ENCODE measurements at regions not wholly inside any gene's neighbourhood (a gene's known extent, or its start where the extent isn't known, plus 50 kb on each side); places are given as distances from the start of the nearest gene placed in this dataset.

DNA sequence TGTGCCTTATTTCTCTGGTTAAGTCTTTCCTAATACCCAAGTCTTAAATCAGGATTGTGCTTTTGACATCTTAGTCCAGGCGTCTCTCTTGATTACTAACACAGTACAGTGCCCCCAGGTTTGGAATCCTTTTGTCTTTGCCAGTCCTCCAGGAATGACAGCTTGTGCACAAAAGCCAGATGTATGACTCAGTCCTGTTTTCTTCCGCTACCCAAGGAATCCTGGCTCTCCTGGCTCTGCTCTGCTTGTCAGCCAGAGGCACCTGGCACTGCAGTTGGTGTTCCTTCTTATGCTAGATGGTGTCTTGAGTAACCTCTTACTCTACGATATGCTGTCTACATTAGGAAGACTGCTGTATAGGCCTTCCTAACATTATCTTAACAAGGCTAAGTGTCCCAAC lies 728.2 kb upstream of the NECTIN3 start:
- H3K27ac ChIP-seq (replicated peaks) = no peak overlapping the region
- intact Hi-C loops (cut with micrococcal nuclease) = no loop called here
- TF ChIP-seq, protein P1, sequence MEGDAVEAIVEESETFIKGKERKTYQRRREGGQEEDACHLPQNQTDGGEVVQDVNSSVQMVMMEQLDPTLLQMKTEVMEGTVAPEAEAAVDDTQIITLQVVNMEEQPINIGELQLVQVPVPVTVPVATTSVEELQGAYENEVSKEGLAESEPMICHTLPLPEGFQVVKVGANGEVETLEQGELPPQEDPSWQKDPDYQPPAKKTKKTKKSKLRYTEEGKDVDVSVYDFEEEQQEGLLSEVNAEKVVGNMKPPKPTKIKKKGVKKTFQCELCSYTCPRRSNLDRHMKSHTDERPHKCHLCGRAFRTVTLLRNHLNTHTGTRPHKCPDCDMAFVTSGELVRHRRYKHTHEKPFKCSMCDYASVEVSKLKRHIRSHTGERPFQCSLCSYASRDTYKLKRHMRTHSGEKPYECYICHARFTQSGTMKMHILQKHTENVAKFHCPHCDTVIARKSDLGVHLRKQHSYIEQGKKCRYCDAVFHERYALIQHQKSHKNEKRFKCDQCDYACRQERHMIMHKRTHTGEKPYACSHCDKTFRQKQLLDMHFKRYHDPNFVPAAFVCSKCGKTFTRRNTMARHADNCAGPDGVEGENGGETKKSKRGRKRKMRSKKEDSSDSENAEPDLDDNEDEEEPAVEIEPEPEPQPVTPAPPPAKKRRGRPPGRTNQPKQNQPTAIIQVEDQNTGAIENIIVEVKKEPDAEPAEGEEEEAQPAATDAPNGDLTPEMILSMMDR (IDR thresholded peaks at IDR 0.05; ENCODE audit: borderline replicate concordance) = no peak
- no peaks in the 10 kb centered on the region for H3K27me3 ChIP-seq (ENCODE audit: low read depth)
- no peaks in the 10 kb centered on the region for H3K9me3 ChIP-seq (replicated peaks)
- no peaks in the 10 kb centered on the region for H3K36me3 ChIP-seq
- no peak for DNase-seq
- H3K4me3 ChIP-seq = no peak overlapping the region
- no peaks in the 10 kb centered on the region for H3K4me1 ChIP-seq

DNA sequence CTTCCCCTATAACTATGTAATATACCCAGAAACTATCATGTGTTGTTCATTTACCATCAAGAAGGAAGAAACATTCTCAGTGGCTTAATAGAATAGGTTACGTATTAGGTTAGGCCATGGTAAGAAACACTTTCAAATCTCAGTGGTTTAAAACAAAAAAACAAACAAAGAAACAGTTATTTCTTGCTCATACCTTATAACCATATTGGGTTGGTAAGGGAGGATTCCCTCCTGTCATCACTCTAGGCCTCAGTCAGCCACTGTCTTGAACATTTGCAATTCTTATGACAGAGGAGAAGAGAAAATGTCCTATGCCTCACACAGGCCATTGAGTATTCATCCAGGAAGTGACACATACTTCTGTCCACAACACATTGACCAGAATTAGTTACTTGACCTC lies 727.7 kb upstream of the NECTIN3 start:
- Histone ChIP-seq H3K4me1 (no peaks in the 10 kb centered on the region), H3K4me3 (no peak overlapping the region), H3K36me3 (no peaks in the 10 kb centered on the region), H3K27me3 (ENCODE audit: low read depth) (no peaks in the 10 kb centered on the region), H3K27ac (replicated peaks) (no peak overlapping the region), H3K9me3 (replicated peaks) (no peaks in the 10 kb centered on the region)
- DNase-seq = no peak
- TF ChIP-seq, protein P1 (IDR thresholded peaks at IDR 0.05; ENCODE audit: borderline replicate concordance) = no peak
- intact Hi-C loops (cut with micrococcal nuclease) = no loop called here

DNA sequence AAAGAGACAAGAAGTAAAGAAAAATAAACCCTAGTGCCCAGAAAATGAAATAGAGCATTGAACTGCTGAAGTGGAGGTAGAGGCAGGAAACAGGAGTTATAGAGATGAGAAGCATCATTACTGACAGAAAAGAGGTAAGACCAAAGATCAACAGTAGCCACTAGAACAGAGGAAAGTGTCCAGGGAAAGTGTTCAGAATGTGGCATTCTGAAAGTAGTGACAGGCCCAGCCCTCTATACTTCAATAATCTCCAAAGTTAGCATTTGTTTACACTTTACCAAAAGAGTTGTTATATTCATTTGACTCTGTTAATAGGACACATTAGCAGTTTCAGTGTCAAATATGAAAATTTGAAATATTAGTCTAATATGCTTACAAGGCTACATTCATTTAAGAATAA lies 727.1 kb upstream of the NECTIN3 start:
- no peak overlapping the region for H3K27ac ChIP-seq (replicated peaks)
- H3K4me1 ChIP-seq = no peaks in the 10 kb centered on the region
- TF ChIP-seq, protein P1 (IDR thresholded peaks at IDR 0.05; ENCODE audit: borderline replicate concordance) = no peak
- no peaks in the 10 kb centered on the region for H3K9me3 ChIP-seq (replicated peaks)
- no peak overlapping the region for H3K4me3 ChIP-seq
- intact Hi-C loops (cut with micrococcal nuclease) = no loop called here
- DNase-seq = no peak
- H3K36me3 ChIP-seq = no peaks in the 10 kb centered on the region
- no peaks in the 10 kb centered on the region for H3K27me3 ChIP-seq (ENCODE audit: low read depth)

DNA sequence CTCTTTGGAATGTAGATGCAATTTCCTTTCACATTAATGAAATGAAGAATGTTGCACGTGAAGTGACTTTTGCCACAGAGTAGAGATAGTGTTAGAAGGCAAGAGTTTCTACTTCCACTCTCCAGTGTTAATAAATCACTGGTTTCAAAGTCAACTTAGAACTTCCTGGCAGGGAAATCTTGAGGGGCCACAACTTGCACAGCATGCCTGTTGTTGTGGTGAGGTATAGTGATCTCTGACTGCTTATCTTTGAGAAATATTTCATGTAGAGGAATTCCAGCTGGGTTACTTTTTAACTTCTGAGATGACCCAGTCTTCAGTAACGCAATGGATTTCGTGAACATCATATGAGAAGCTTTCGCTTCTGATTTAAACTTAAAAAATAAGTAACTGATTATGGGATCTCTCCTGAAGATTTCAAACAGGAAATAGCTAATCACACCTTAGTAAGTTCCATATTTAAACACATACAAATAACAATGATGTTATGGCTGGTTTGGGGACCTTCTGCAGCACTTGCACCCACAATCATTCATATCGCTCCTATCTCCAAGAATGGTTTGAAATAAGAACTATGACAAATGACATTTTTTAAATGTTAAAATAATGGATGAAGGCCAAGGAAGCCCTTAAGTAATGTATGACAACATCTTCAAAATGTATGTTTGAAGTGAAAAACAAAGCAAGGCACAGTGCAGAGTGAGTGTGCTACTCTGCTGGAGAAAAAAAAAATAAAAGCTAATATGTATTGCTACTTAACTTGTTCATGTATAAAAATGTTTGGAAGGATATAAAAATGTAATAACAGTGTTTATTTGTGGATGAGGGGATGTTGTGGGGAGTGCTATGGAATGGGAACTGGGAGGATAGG lies 726.5 kb upstream of the NECTIN3 start:
- Histone ChIP-seq H3K27me3 (ENCODE audit: low read depth) (no peaks in the 10 kb centered on the region), H3K27ac (replicated peaks) (no peak overlapping the region), H3K9me3 (replicated peaks) (no peaks in the 10 kb centered on the region), H3K36me3 (no peaks in the 10 kb centered on the region), H3K4me1 (no peaks in the 10 kb centered on the region), H3K4me3 (no peak overlapping the region)
- TF ChIP-seq, protein P1 (IDR thresholded peaks at IDR 0.05; ENCODE audit: borderline replicate concordance) = no peak
- no peak for DNase-seq
- intact Hi-C loops (cut with micrococcal nuclease) = no loop called here

DNA sequence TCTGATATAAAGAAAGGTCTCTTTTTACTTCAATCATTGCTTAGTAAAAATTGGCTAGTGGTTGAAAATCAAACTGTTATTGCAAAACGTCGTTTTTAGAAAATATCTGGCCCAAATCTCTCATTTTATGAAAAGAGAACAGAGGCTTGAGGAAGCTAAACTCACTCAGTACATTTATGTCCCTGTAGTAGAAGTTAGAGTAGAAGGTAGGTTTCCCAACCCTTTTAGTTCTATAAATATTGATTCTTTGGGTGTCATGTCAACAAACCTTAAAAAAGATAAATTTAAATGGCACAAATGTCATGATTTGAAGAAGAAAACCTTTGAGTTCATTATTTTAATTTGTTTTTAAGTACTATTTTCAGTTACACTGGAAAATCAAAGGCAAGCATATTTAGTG lies 722.3 kb upstream of the NECTIN3 start:
- H3K27me3 ChIP-seq (ENCODE audit: low read depth) = no peaks in the 10 kb centered on the region
- no peak overlapping the region for H3K4me3 ChIP-seq
- intact Hi-C loops (cut with micrococcal nuclease) = no loop called here
- no peaks in the 10 kb centered on the region for H3K9me3 ChIP-seq (replicated peaks)
- TF ChIP-seq, protein P1 (IDR thresholded peaks at IDR 0.05; ENCODE audit: borderline replicate concordance) = no peak
- H3K27ac ChIP-seq (replicated peaks) = no peak overlapping the region
- H3K36me3 ChIP-seq = no peaks in the 10 kb centered on the region
- DNase-seq = no peak
- no peaks in the 10 kb centered on the region for H3K4me1 ChIP-seq
